Ovary (tissue), 7 donors: ENCODE measurements at regions not wholly inside any gene's neighbourhood (a gene's known extent, or its start where the extent isn't known, plus 50 kb on each side); places are given as distances from the start of the nearest gene placed in this dataset. TPM values are rescaled to one million over a fixed set of nuclear protein-coding genes. Genes with fewer than 3 reads are reported as not detected.

Source experiments
- DNase-seq, 5 donors: peaks; one replicate each; pipeline ENCODE4 v3.0.0-alpha.2; 2019 to 2020
- H3K27ac ChIP-seq, 2 donors: fragments of 200-600 bp; one replicate each; pipeline versions ENCODE4 v1.5.1 to v1.8.0; 2019 to 2022
- H3K27me3 ChIP-seq: fragments of 200-600 bp; one replicate; pipeline ENCODE4 v1.8.0; 2022
- H3K36me3 ChIP-seq: fragments of 200-600 bp; sonication (generic); one replicate; pipeline ENCODE4 v1.5.1; 2019
- H3K4me1 ChIP-seq: one replicate; pipeline ENCODE4 v1.8.1; 2013; ENCODE audit warnings: mild to moderate bottlenecking, moderate library complexity; ENCODE audit not compliant: insufficient read depth
- H3K4me3 ChIP-seq: fragments of 200-600 bp; sonication (generic); one replicate; pipeline ENCODE4 v1.5.1; 2017
- H3K9me3 ChIP-seq, 2 donors: fragments of 200-600 bp in 1 of 2; sonication (generic) in 1 of 2; one replicate each; pipeline versions ENCODE4 v1.5.1 to v1.8.1; 2013 to 2019; ENCODE audit warnings: mild to moderate bottlenecking in 1 of 2, moderate library complexity in 1 of 2
- CTCF ChIP-seq, 3 donors: fragments of 450-650 bp in 2 of 3; fragments of 200-600 bp in 1 of 3; IDR thresholded peaks; one replicate each; pipeline versions ENCODE4 v1.5.1 to v1.8.0; 2016 to 2022; ENCODE audit warnings: antibody characterized with exemption in 3 of 3, mild to moderate bottlenecking in 1 of 3
- EP300 ChIP-seq: sonication (generic); formaldehyde crosslinking; IDR thresholded peaks from one replicate; pipeline ENCODE4 v1.6.1; 2017; ENCODE audit warnings: antibody characterized with exemption
- POLR2A ChIP-seq: fragments of 450-650 bp; IDR thresholded peaks from one replicate; pipeline ENCODE4 v1.6.1; 2017; ENCODE audit warnings: antibody characterized with exemption, mild to moderate bottlenecking, moderate library complexity
- WGBS, 3 donors: extraction: QIAGEN DNeasy Blood & Tissue Kit in 1 of 3; methylation state at CpG; one replicate each; pipeline versions ENCODE4 v1.1.5 to v1.1.7; 2013 to 2017; 5-methylcytosine and 5-hydroxymethylcytosine counted together
- intact Hi-C, 4 donors: fragments of 100-400 bp; cut with DNase I; formaldehyde crosslinking; loops; one replicate each; pipeline versions ENCODE4 v1.11.0 to v1.15.1; 2022 to 2023
- small RNA-seq: library from RNA; depleted of rRNA; stranded (forward); fragments of <200 nt; gene quantifications from one replicate; pipeline ENCODE3, GENCODE V24; 2016
- donor health status: DM: no; HTN: no; CAD: no; lungs with moderate emphysema.
- donor health status: DM: no; HTN: no; CAD: no.
- donor health status: Bipolar disorder and iron deficiency.
- donor health status: DM: no; HTN: no; CAD: no.
- donor health status: DM: yes; HTN: yes; CAD: no.

GRCh38 chr10:94282369-94282768, 80.4 kb downstream of the NOC3L start:
- no peak overlapping the region for H3K4me3 ChIP-seq
- H3K27me3 ChIP-seq = no peaks in the 10 kb centered on the region
- TF ChIP-seq EP300 (no peak), POLR2A (no peak), CTCF (IDR thresholded peaks at IDR 0.05) (no peak)
- H3K9me3 ChIP-seq = no peaks in the 10 kb centered on the region
- no peaks in the 10 kb centered on the region for H3K36me3 ChIP-seq
- no peak overlapping the region for H3K27ac ChIP-seq
- no peaks in the 10 kb centered on the region for H3K4me1 ChIP-seq
- 84 to 87% (median 87%) methylated on average over 2 of the region's 2 CpGs for WGBS, 3 donors
- intact Hi-C loops = no loop called here
- DNase-seq = no peak

Small RNAs in the stretch of these regions (small RNA-seq; reads per million reads assigned to genes)
- not detected for gene RNU6-657P
